ENCODE measurements at regions not wholly inside any gene's neighbourhood (a gene's known extent, or its start where the extent isn't known, plus 50 kb on each side); places are given as distances from the start of the nearest gene placed in this dataset.
A peak's percentile ranks its signal among the peaks of the same experiment; 100 is the strongest.
"Not testable (repeated sequence)": the region's sequence is repeated elsewhere in the genome, so short reads cannot be mapped to it uniquely, and the experiment has no call there.

GRCh38 chr14:80018476-80018875, 192.8 kb downstream of the DIO2 start:
- FAIRE-seq; H3K36me3 ChIP-seq (ENCODE audit: control insufficient read depth, insufficient read depth, low read length); H3K9me3 ChIP-seq (replicated peaks; ENCODE audit: control insufficient read depth, insufficient read depth, low read depth, low read length); H3K9me1 ChIP-seq (ENCODE audit: control insufficient read depth, insufficient read depth, low read length); in situ Hi-C loops (cut with MboI); H3K4me3 ChIP-seq; H3K79me2 ChIP-seq (ENCODE audit: control insufficient read depth, insufficient read depth, low read length); H3K9ac ChIP-seq (ENCODE audit: insufficient read depth in 1 of 2, low read depth in 2 of 2, low read length in 2 of 2); H3K4me2 ChIP-seq (ENCODE audit: insufficient read depth, low read length); CTCF ChIA-PET (ENCODE audit: low intra/inter-chr PET ratio); intact Hi-C loops (cut with micrococcal nuclease); H3K27me3 ChIP-seq (ENCODE audit: control insufficient read depth in 2 of 2, insufficient read depth in 2 of 2, low read length in 2 of 2); H3K27ac ChIP-seq (ENCODE audit: extremely low read depth, low read depth, low read length); DNase-seq (ENCODE audit: extremely low read depth in 1 of 4, low spot score in 3 of 4); H3K4me1 ChIP-seq (replicated peaks in 1 of 2; ENCODE audit: control insufficient read depth in 2 of 2, insufficient read depth in 2 of 2, low read length in 2 of 2); BruUV-seq (replicated peaks); H2AFZ ChIP-seq (ENCODE audit: low read depth, low read length); ATAC-seq; POLR2A ChIA-PET; H4K20me1 ChIP-seq (replicated peaks; ENCODE audit: control insufficient read depth, insufficient read depth, low read length): not testable (repeated sequence)
- peak; percentile 64 for TF ChIP-seq ZNF146 (CRISPR knock-in tag; IDR thresholded peaks at IDR 0.05; ENCODE audit: unreplicated experiment)
- WGBS (ENCODE audit: insufficient coverage, low coverage, missing lambda C conversion rate) = 3% methylated on average over 3 of the region's 3 CpGs

- CTCF ChIA-PET (ENCODE audit: low intra/inter-chr PET ratio) = no interaction called here
These were observed 193.5 kb downstream of the DIO2 start for GRCh38 chr14:80017795-80018194.

DNA sequence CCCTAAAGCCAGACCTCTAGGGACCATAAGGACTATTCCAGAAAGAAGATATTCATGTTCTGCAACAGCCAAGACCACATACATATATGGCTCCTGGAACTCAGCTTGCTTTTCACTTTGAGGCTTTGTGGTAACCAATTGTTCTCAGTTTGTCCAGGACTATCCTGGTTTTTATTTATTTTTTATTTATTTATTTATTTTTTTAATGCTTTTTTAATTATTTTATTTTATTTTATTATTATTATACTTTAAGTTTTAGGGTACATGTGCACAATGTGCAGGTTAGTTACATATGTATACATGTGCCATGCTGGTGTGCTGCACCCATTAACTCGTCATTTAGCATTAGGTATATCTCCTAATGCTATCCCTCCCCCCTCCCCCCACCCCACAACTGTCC, 201.1 kb downstream of the DIO2 start:
- ATAC-seq; CTCF ChIA-PET (ENCODE audit: low intra/inter-chr PET ratio); H3K4me2 ChIP-seq (ENCODE audit: insufficient read depth, low read length); H3K4me3 ChIP-seq; POLR2A ChIA-PET; H3K9me1 ChIP-seq (ENCODE audit: control insufficient read depth, insufficient read depth, low read length); FAIRE-seq; H3K9ac ChIP-seq (ENCODE audit: insufficient read depth in 1 of 2, low read depth in 2 of 2, low read length in 2 of 2); DNase-seq (ENCODE audit: extremely low read depth in 1 of 4, low spot score in 3 of 4); H2AFZ ChIP-seq (ENCODE audit: low read depth, low read length); H3K79me2 ChIP-seq (ENCODE audit: control insufficient read depth, insufficient read depth, low read length); H4K20me1 ChIP-seq (replicated peaks; ENCODE audit: control insufficient read depth, insufficient read depth, low read length); H3K4me1 ChIP-seq (replicated peaks in 1 of 2; ENCODE audit: control insufficient read depth in 2 of 2, insufficient read depth in 2 of 2, low read length in 2 of 2); BruUV-seq (replicated peaks); in situ Hi-C loops (cut with MboI); intact Hi-C loops (cut with micrococcal nuclease); H3K27ac ChIP-seq (ENCODE audit: extremely low read depth, low read depth, low read length); H3K27me3 ChIP-seq (ENCODE audit: control insufficient read depth in 2 of 2, insufficient read depth in 2 of 2, low read length in 2 of 2); H3K9me3 ChIP-seq (replicated peaks; ENCODE audit: control insufficient read depth, insufficient read depth, low read depth, low read length); H3K36me3 ChIP-seq (ENCODE audit: control insufficient read depth, insufficient read depth, low read length): not testable (repeated sequence)
- WGBS (ENCODE audit: insufficient coverage, low coverage, missing lambda C conversion rate) = no CpG with 5 or more reads among the region's 1 CpG

More at GRCh38 chr14:80017795-80018194, 193.5 kb downstream of the DIO2 start:
- no peak overlapping the region for H3K4me2 ChIP-seq (ENCODE audit: insufficient read depth, low read length)
- no peaks in the 10 kb centered on the region for H3K36me3 ChIP-seq (ENCODE audit: control insufficient read depth, insufficient read depth, low read length)
- no peak for ATAC-seq
- DNase-seq (ENCODE audit: extremely low read depth in 1 of 4, low spot score in 3 of 4) = no peak
- no peaks in the 10 kb centered on the region for H3K4me1 ChIP-seq (replicated peaks in 1 of 2; ENCODE audit: control insufficient read depth in 2 of 2, insufficient read depth in 2 of 2, low read length in 2 of 2)
- TF ChIP-seq ZNF551 (CRISPR knock-in tag; IDR thresholded peaks at IDR 0.05) (no peak), ETV6 (IDR thresholded peaks at IDR 0.05; ENCODE audit: borderline replicate concordance in 1 of 2, low read depth in 2 of 2, low read length in 1 of 2) (no peak), ETV6 (CRISPR knock-in tag; IDR thresholded peaks at IDR 0.05; ENCODE audit: borderline replicate concordance) (no peak), RHOXF2B (CRISPR knock-in tag; conservative IDR thresholded peaks at IDR 0.05) (no peak), PREB (CRISPR knock-in tag; IDR thresholded peaks at IDR 0.05) (no peak)
- intact Hi-C loops (cut with micrococcal nuclease) = no loop called here
- in situ Hi-C loops (cut with MboI) = no loop called here
- POLR2A ChIA-PET = no interaction called here
- H3K4me3 ChIP-seq = no peak overlapping the region
- H3K79me2 ChIP-seq (ENCODE audit: control insufficient read depth, insufficient read depth, low read length) = no peaks in the 10 kb centered on the region
- no peaks in the 10 kb centered on the region for H3K9me1 ChIP-seq (ENCODE audit: control insufficient read depth, insufficient read depth, low read length)
- H3K9me3 ChIP-seq (replicated peaks; ENCODE audit: control insufficient read depth, insufficient read depth, low read depth, low read length) = no peaks in the 10 kb centered on the region
- no peak overlapping the region for H3K9ac ChIP-seq (ENCODE audit: insufficient read depth in 1 of 2, low read depth in 2 of 2, low read length in 2 of 2)
- H3K27ac ChIP-seq (ENCODE audit: extremely low read depth, low read depth, low read length) = no peak overlapping the region
- no peaks in the 10 kb centered on the region for H3K27me3 ChIP-seq (ENCODE audit: control insufficient read depth in 2 of 2, insufficient read depth in 2 of 2, low read length in 2 of 2)
- no TSS peak for BruUV-seq (replicated peaks)
- no peak overlapping the region for H2AFZ ChIP-seq (ENCODE audit: low read depth, low read length)
- FAIRE-seq = no peak
- no peaks in the 10 kb centered on the region for H4K20me1 ChIP-seq (replicated peaks; ENCODE audit: control insufficient read depth, insufficient read depth, low read length)
- WGBS (ENCODE audit: insufficient coverage, low coverage, missing lambda C conversion rate) = 0% methylated on average over 4 of the region's 4 CpGs
